ENCODE measurements at regions not wholly inside any gene's neighbourhood (a gene's known extent, or its start where the extent isn't known, plus 50 kb on each side); places are given as distances from the start of the nearest gene placed in this dataset.
"Not testable (repeated sequence)": the region's sequence is repeated elsewhere in the genome, so short reads cannot be mapped to it uniquely, and the experiment has no call there.

- TF ChIP-seq, protein P1, sequence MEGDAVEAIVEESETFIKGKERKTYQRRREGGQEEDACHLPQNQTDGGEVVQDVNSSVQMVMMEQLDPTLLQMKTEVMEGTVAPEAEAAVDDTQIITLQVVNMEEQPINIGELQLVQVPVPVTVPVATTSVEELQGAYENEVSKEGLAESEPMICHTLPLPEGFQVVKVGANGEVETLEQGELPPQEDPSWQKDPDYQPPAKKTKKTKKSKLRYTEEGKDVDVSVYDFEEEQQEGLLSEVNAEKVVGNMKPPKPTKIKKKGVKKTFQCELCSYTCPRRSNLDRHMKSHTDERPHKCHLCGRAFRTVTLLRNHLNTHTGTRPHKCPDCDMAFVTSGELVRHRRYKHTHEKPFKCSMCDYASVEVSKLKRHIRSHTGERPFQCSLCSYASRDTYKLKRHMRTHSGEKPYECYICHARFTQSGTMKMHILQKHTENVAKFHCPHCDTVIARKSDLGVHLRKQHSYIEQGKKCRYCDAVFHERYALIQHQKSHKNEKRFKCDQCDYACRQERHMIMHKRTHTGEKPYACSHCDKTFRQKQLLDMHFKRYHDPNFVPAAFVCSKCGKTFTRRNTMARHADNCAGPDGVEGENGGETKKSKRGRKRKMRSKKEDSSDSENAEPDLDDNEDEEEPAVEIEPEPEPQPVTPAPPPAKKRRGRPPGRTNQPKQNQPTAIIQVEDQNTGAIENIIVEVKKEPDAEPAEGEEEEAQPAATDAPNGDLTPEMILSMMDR (conservative IDR thresholded peaks at IDR 0.05; ENCODE audit: low read length): no peak
- DNase-seq (ENCODE audit: low read depth): no peak
Observed at GRCh38 chr17:52930145-52930544, 771.6 kb upstream of the CA10 start.

DNA sequence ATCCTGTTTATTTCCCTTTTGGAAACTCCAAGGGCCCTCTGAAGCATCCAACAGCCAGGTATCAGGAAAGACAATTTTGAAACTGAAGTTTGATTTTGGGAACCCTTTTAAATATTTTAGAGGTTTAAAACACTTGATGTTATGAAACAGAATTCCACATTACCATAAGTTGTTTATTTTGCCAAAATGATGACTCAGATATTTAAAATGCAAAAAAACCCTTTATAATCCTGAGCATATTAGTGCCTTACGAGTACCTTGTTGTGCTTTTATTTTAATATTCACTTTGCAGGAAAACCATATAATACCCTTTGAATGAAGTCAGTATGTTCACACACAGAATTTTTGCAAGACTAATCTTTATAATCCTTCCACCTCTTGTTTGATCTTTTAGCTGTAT, 765.1 kb upstream of the CA10 start:
- DNase-seq (ENCODE audit: low read depth): no peak
- TF ChIP-seq, protein P1 (conservative IDR thresholded peaks at IDR 0.05; ENCODE audit: low read length): no peak
- no peak overlapping the region for H3K4me3 ChIP-seq (ENCODE audit: low read length)

More at GRCh38 chr17:52930145-52930544, 771.6 kb upstream of the CA10 start:
- H3K4me3 ChIP-seq (ENCODE audit: low read length): no peak overlapping the region

- no peak overlapping the region for H3K4me3 ChIP-seq (ENCODE audit: low read length)
- DNase-seq (ENCODE audit: low read depth): no peak
- TF ChIP-seq, protein P1 (conservative IDR thresholded peaks at IDR 0.05; ENCODE audit: low read length): no peak
Observed at GRCh38 chr17:52899235-52899634, 740.7 kb upstream of the CA10 start.

DNA sequence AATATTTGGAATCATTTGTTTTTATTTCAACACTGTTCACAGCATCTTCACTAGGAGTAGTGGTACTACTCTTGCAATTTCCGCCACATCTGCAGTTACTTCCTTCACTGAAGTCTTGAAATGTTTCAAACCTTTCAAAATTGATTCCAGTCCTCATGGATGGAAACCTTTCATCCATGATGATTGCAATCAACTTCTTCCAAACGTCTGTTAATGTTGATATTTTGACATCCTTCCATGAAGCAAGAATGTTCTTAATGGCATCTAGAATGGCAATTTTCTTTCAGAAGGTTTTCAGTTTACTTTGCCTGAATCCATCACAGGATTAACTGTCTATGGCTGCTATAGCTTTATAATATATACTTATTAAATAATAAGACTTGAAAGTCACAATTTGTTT, 736.8 kb upstream of the CA10 start:
- H3K4me3 ChIP-seq (ENCODE audit: low read length): no peak overlapping the region
- TF ChIP-seq, protein P1 (conservative IDR thresholded peaks at IDR 0.05; ENCODE audit: low read length): no peak
- DNase-seq (ENCODE audit: low read depth): no peak

GRCh38 chr17:52892334-52892733, 733.8 kb upstream of the CA10 start:
- no peak for DNase-seq (ENCODE audit: low read depth)
- TF ChIP-seq, protein P1 (conservative IDR thresholded peaks at IDR 0.05; ENCODE audit: low read length): no peak
- H3K4me3 ChIP-seq (ENCODE audit: low read length): no peak overlapping the region

GRCh38 chr17:52885882-52886281, 727.4 kb upstream of the CA10 start:
- TF ChIP-seq, protein P1 (conservative IDR thresholded peaks at IDR 0.05; ENCODE audit: low read length): no peak
- DNase-seq (ENCODE audit: low read depth): no peak
- H3K4me3 ChIP-seq (ENCODE audit: low read length): no peak overlapping the region

DNA sequence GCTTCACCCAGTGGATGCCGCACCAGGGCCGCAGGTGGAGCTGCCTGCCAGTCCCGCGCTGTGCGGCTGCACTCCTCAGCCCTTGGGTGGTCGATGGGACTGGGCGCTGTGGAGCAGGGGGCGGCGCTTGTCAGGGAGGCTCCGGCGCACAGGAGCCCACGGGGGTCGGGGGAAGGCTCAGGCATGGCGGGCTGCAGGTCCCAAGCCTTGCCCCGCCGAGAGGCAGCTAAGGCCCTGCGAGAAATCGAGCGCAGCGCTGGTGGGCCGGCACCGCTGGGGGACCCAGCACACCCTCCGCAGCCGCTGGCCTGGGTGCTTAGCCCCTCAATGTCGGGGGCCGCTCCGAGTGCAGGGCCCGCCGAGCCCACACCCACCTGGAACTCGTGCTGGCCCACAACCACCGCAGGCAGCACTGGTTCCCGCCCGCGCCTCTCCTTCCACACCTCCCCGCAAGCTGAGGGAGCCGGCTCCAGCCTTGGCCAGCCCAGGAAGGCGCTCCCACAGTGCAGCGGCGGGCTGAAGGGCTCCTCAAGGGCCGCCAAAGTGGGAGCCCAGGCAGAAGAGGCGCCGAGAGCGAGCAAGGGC, 725.5 kb upstream of the CA10 start:
- not testable (repeated sequence) for H3K4me3 ChIP-seq (ENCODE audit: low read length); DNase-seq (ENCODE audit: low read depth)

DNA sequence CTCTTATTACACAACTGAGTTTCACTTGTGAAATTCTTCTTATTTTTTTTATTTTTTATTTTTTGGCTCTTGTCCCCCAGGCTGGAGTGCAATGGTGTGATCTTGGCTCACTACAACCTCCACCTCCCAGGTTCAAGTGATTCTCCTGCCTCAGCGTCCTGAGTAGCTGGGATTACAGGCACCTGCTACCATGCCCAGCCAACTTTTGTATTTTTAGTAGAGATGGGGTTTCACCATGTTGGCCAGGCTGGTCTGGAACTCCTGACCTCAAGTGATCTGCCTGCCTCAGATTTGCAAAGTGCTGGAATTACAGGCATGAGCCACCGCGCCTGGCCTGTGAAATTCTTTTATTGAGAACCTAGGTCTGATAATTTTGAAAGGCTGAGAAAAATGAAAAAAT, 688.3 kb upstream of the CA10 start:
- not testable (repeated sequence) for H3K4me3 ChIP-seq (ENCODE audit: low read length); DNase-seq (ENCODE audit: low read depth)

Data from AG10803 (cell line).